ENCODE measurements at regions not wholly inside any gene's neighbourhood (a gene's known extent, or its start where the extent isn't known, plus 50 kb on each side); places are given as distances from the start of the nearest gene placed in this dataset.

DNA sequence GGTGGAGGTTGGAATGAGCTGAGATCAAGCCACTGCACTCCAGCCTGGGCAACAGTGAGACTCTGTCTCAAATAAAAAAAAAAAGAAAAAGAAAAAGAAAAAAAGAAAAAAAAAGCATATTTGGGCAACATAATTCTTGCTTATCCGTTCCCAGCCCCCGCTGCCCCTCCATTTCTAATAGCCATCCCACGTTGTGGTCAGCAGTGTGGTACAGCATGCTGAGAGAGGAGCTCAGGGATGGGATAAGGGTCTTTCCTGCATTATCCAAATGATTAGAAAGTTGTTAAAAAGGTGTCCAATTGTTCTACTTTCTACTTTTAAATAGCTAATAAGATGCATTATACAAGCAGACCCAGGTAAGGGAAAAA is 104.9 kb upstream of the ZNF92 start:
- TF ChIP-seq EZH2 (IDR thresholded peaks at IDR 0.05; ENCODE audit: borderline replicate concordance, insufficient read depth, low read length, poor library complexity, severe bottlenecking) = no peak
- TF ChIP-seq EP300 (conservative IDR thresholded peaks at IDR 0.05; ENCODE audit: poor library complexity, severe bottlenecking) = no peak
- TF ChIP-seq RAD21 (conservative IDR thresholded peaks at IDR 0.05) = no peak
- TF ChIP-seq, protein P1, sequence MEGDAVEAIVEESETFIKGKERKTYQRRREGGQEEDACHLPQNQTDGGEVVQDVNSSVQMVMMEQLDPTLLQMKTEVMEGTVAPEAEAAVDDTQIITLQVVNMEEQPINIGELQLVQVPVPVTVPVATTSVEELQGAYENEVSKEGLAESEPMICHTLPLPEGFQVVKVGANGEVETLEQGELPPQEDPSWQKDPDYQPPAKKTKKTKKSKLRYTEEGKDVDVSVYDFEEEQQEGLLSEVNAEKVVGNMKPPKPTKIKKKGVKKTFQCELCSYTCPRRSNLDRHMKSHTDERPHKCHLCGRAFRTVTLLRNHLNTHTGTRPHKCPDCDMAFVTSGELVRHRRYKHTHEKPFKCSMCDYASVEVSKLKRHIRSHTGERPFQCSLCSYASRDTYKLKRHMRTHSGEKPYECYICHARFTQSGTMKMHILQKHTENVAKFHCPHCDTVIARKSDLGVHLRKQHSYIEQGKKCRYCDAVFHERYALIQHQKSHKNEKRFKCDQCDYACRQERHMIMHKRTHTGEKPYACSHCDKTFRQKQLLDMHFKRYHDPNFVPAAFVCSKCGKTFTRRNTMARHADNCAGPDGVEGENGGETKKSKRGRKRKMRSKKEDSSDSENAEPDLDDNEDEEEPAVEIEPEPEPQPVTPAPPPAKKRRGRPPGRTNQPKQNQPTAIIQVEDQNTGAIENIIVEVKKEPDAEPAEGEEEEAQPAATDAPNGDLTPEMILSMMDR (IDR thresholded peaks at IDR 0.05; ENCODE audit: poor library complexity, severe bottlenecking) = no peak
- no peak for TF ChIP-seq MXI1 (conservative IDR thresholded peaks at IDR 0.05; ENCODE audit: poor library complexity, severe bottlenecking)
- TF ChIP-seq TAF1 (IDR thresholded peaks at IDR 0.05; ENCODE audit: low read depth) = no peak
- TF ChIP-seq, protein P2, sequence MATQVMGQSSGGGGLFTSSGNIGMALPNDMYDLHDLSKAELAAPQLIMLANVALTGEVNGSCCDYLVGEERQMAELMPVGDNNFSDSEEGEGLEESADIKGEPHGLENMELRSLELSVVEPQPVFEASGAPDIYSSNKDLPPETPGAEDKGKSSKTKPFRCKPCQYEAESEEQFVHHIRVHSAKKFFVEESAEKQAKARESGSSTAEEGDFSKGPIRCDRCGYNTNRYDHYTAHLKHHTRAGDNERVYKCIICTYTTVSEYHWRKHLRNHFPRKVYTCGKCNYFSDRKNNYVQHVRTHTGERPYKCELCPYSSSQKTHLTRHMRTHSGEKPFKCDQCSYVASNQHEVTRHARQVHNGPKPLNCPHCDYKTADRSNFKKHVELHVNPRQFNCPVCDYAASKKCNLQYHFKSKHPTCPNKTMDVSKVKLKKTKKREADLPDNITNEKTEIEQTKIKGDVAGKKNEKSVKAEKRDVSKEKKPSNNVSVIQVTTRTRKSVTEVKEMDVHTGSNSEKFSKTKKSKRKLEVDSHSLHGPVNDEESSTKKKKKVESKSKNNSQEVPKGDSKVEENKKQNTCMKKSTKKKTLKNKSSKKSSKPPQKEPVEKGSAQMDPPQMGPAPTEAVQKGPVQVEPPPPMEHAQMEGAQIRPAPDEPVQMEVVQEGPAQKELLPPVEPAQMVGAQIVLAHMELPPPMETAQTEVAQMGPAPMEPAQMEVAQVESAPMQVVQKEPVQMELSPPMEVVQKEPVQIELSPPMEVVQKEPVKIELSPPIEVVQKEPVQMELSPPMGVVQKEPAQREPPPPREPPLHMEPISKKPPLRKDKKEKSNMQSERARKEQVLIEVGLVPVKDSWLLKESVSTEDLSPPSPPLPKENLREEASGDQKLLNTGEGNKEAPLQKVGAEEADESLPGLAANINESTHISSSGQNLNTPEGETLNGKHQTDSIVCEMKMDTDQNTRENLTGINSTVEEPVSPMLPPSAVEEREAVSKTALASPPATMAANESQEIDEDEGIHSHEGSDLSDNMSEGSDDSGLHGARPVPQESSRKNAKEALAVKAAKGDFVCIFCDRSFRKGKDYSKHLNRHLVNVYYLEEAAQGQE (IDR thresholded peaks at IDR 0.05; ENCODE audit: borderline replicate concordance) = no peak
- no peak for TF ChIP-seq POLR2AphosphoS5 (IDR thresholded peaks at IDR 0.05)
